Stimulated activated CD8-positive, alpha-beta memory T cell treated with anti-CD3 and anti-CD28 coated beads, Interleukin-12 subunit alpha, Interleukin-12 subunit beta, amount 100 ng/mL, for 4 hours (primary cell): ENCODE measurements at regions not wholly inside any gene's neighbourhood (a gene's known extent, or its start where the extent isn't known, plus 50 kb on each side); places are given as distances from the start of the nearest gene placed in this dataset.

Experiments
- DNase-seq: peaks from one replicate; pipeline ENCODE4 v3.0.0-alpha.2; 2020; ENCODE audit warnings: low read depth

DNA sequence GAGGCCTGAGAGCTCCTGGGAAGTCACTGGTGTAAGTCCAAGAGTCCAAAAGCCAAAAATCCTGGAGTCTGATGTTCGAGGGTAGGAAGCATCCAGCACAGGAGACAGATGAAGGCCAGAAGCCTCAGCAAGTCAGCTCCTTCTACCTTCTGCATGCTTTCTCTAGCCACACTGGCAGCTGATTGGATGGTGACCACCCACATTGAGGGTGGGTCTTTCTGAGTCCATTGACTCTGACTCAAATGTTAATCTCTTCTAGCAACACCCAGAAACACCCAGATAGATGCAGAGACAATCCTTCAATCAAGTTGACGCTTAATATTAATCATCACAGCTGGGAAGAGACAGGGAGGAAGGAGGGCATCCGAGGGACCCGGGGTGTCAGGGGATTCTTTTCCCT is 305.8 kb downstream of the AACS start:
- DNase-seq: no peak

DNA sequence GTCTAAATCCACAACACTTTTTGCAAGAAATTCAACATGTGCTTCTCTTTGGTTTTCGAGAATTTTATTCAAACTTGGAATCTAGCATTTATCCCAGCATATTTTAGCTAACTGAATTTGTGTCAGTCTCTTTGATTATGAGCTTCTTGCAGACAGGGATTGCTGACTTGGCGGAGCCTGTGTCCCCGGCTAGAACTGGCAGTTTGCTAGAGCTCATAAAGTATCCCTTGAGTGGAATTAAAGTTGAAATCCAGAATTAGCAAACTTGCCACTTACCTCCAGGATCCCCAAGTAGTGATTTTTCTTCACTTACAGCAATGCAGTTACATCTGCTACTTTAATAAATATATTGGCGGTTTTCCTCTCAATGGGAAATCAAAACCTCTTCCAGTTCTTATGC is 306.9 kb downstream of the AACS start:
- no peak for DNase-seq

DNA sequence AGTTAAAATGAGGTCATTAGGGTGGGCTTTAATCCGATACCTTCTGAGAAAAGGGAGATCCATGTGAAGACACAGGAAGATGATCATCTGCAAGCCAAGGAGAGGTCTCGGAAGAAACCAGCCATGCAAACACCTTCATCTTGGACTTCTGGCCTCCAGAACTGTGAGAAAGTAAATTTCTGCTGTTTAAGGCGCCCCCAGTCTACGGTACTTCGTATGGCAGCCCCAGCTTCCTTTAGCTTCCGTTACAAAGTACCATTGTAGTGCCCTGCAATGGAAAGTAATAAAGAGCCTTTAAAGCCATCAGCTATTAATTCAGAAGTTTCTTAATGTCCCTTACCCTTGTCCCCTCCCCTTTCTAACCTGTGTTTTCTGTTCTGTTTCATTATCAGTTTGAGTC is 308.1 kb downstream of the AACS start:
- no peak for DNase-seq

DNA sequence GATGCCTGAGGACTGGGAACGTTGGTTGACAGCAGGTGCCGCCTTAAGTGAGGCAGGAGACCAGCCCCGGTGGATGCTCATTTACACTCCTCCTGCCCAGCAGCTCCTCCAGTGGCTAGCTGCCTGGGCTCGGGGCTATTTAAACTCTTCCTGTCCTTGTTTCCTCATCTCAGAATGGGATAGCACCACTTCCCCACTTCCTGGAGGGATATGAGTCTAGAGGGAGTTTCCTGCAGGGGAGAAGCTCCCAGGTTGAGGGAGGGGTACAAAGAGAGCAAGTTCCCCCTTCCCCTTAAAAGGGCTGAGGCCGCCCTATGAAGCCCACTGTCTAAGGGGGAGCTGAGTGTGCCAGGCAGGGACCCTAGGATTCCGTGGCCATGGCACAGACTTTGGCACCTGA is 311.2 kb downstream of the AACS start:
- DNase-seq: no peak

DNA sequence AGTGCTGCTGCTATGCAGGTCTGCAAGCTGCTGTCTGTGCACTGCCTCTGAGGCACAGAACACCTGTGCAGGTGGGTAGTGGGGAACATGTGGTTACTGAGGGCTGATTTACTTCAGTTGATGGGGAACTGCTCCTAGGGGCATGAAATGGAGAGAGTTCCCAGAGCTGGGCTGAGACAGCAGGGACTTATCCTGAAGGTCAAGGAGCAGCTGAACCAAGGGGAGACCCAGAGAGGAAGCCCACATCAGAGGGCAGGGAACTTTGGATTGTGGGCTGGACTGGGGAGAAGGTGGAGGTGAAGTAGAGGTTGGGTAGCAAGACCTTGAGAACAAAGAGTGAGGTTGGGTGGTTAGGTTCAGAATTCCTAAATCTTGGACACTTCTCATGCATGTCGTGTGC is 311.9 kb downstream of the AACS start:
- DNase-seq: no peak

DNA sequence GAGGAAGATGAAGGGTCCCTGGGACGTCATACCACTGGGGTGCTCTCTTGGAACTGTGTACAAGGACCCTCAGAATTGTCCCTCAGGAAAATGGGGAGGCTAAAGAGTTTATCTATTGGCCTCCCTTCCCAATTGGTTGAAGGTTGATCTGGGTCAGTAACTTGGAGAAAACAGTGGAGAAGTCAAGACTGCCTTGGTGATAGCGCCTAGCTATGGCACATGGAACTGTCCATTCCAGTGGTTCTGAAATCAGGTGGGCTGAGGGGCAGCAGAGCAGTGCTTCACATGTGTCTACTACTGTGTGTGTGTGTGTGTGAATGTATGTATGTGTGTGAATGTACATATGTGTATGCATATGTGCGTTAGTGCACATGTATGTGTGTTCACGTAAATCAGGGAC is 316.1 kb downstream of the AACS start:
- DNase-seq: no peak

DNA sequence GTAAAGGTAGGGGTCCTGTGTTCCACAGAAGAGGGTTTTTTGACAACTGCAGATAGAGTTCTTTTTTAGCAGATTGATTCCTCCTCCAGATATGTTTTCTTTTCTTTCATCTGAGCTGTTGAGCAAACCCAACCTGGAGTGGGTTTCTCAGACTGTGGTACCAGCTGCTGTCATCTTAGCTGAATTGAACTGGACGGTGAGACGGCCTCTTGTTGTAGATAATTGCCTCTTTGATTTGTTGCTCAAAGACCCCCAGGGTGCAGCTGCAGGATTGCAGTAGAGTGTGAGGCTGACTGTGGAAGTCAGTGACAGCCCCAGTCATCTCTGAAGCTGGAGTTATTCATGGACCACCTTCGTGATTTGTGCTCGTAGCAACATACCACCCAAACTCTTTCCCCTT is 317.7 kb downstream of the AACS start:
- no peak for DNase-seq

DNA sequence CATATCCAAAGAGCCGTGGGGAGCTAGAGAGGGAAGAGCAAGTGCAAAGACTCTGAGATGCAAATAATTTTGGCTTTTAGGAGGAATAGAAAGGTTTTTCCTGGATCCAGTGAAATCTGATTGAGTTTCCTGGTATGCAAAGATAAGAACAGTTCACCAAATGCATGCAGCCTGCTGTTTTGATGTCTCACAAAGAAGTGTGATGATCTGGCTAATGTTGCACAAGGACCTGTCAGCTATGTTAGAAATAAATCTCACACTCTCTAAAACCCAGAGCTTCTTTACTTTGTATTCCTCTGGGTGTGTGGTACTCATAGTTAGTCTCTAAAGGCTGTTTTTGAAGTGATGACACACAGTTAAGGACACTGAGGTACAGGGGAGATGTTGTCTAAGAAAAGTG is 321.4 kb downstream of the AACS start:
- DNase-seq: no peak

DNA sequence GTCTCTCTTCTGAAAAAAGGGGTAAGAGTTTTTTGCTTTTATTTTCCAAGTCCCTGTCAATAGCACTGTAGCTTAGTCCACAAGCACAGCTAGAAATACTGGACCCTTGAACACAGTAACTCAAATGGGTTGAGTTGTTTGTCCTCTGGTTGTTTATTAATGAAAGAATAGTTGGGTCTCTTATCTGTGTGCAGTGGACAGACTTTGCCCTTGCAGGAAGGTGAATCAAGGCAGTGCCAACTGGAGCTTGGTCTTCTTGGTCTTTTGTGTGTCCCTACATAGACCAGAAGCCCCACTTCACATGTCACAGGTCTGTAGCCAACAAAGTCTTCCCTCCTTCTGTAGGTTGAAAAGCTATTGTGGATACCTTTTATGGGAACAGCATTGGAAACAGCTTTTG is 322.0 kb downstream of the AACS start:
- no peak for DNase-seq

DNA sequence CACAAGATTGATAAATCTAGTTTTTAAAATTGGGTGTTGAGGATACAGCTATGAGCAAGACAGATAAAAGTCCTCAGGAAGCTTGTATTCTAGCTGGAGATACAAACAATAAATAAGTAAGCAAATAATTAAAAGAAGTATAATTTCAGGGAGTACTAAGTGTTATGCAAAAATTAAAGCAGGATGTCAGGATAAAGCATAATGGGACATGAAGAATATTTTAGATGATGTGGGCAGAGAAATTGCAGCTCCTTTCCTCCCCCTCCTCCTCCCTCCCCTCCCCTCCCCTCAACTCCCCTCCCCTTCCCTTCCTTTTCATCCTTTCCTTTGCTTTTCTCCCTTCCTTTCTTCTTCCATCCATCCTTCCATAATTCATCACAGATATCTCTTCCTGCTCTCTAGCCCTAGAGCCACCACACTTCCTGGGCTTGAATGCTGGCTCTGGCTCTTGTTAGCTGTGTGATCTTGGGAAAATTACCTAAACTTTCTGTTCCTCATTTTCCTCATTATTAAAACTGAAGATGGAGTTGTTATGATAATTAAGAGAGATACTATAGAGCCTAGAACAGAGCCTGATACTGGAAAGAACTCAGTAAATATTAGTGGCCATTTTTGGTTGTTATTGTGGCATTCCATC is 323.9 kb downstream of the AACS start:
- DNase-seq: no peak

DNA sequence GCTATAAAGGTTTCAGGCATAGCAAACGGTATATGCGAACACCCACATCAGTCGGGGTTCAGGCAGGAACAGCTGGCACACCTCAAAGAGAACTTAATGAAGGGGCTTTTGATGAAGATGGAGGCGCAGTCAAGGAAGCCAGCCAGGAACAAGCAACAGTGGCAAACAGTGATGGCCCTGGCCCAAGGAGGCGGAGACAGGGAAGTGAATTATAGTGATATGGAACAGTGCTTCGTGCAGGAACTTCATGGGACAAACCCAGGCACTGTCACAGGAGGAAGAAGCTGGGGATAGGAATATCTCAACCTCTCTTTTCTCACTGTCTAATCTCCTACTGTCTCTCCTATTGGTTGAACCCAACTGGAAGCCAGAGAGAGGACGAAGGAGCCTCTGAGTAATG is 328.3 kb downstream of the AACS start:
- no peak for DNase-seq

DNA sequence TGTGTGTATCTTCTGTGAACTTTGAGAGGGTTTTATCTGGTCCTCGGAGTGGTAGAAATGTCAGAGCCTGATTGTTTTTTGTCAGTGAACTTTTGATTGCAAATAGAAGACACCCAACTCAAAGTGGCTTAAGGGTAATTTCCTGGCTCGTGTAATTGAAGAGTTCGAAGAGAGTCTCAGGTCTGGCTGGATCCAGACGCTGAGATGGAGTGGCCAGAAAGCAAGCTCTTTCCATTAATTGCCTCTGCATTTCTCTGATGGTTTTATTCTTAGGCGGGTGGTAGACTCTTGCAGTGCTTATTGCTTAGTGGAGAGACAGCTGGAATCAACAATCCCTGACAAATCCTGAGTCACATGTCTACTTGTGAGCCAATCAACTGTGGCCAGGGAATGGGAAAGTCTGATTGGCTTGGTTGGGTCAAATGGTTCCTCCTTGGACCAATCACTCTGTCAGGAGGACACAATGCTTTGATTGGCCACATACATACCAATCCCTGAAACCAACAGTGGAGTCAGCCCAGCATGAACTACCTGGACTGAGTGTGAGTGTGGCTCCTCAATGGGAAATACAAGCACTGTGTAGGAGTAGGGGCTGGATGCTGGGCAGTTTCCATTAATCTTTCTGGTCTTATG is 330.5 kb downstream of the AACS start:
- DNase-seq: no peak

DNA sequence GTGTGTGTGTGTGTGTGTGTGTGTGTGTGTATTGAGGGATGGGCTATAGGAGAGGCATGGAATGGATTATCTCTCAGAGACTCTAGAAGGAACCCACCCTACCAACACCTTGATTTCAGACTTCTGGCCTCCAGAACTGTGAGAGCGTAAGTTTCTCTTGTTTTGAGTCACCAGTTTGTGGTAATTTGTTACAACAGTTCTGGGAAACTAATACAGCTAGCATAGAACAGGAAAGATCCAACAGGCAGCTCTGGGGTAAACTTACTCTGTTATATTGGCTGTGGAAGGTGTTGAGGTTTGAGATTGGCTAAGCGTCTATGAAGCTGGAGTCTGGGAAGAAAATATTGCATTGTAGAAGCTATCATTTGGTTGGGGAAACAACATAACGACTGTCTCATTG is 334.3 kb downstream of the AACS start:
- DNase-seq: no peak

DNA sequence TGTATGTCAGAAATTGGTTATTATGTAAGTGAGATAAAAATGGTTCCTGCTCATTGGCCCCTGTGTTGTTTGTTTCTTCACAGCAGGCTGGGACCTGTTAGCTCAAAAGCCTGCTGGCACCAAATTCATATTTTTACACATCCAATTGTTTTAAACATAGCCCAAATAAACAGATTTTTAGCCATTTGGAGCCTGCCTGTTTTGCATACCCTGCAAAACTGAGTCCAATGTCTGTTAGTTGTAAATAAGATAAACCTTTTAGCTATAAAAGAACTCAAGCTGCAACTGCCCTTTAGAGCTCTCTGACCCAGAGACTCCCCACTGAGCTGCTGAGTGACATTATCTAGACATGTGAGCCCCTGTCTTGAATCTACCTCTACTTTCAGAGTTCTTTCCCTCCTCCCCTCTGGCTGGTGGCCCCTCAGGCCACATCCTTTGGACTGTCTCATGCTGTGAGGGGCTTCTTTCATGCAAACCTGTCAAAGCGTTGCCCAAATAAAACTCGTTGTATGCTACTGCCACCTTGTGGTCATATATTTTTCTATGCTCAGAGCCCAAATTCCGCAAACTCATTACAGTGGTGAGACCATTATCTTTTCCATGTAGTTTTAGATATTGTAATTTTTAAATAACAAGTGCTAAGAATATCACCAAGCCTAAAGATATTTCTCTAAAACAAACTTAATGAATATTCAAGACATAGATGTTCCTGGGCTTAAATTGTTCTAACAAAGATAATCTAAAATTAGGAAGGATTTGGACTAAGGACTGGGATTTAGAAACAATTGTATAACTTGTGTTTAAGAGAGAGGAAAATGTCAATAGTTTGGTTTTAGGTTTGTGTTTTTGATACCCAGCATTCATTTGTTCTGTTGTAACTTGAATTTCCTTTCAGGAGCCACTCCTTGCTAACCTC is 337.9 kb downstream of the AACS start:
- no peak for DNase-seq

DNA sequence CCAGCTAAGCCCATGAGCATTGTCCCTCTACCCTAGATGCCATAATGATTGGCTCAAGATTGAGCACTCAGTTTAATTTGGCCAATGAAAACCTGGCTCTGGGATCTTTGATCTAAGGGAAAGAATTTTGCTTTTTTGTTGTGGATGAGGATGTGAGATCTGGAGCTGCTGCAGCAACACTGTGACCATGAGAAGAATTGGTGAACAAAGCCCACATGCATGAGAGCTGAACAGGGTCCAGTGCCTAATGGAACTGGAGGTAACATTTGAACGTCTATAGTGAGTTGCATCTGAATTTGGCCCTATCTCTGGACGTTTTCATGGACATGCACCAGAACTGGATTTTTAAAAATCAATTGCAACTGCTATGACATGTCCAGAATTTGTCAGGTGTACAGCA is 338.6 kb downstream of the AACS start:
- DNase-seq: no peak

DNA sequence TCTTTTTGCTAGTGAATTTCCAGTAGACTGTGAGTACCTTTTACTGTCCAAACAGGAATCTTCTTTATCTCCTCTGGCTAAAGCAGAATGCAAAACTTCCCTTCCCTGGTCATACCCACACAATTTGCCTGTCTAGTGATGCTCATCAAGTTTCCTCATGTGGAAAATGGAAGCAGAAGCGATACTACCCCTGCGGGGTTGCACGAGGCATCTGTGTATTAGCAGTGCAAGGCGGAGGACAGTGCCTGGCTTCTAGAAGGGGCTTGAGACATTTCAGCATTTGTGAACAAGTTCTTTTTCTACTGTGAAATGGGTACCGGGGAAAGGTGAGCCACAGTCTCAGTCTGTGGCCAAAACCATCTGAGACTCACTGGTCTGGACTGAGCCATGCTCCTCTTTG is 340.9 kb downstream of the AACS start:
- no peak for DNase-seq

DNA sequence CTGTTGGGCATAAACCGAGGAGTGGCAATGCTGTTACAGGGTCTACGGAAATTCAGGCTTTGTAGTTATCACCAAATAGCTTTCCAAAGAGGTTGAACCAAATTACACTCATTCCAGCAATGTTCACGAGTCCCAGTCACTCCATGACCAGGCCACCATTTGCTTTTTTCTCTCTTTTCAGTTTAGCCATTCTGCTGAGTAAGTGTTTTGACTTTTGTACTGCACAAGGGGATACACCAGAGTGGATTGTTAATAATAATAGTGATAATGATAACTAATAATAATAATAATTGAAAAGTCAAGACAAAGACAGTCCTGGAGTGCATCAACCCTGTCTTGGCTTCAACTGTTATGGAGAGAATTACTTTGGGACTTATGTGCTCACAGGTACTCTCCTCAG is 343.5 kb downstream of the AACS start:
- DNase-seq: no peak

DNA sequence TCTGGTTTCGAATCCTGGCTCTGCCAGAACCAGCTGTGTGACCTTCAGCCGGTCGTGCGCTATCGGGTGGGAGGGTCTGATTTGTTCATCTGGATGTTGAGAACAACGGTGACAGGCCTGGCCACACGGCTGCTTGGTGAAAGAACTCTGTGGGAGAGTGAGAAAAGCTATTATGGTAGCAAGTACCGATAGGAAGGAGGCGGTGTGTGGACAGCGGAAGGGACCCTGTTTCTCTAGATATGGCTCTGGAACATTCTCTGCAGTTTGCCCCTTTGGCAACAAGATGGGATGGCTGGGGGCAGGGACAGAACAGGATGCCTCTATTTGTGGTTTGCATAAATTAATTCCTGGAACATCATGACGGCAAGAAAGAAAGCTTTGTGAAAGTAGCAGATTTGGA is 347.3 kb downstream of the AACS start:
- no peak for DNase-seq

DNA sequence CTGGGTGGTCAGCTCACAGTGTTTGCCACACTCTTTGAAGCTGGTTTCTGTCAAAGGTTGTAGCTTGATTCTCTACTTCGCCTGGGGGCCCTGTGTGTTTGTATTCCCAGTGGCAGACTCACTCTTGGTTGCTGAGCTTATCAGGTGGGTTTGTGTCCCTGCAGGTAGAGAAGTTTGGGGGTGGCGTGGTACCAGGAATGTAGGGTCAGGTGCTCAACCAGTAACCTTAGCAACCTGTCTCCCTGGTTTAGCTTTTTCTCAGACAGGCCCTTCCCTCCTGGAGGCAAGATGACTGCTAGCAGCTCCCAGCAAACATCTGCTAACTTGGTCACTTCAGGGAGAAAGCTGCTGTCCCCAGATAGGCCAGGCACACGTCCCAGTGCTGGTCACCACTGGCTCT is 352.2 kb downstream of the AACS start:
- no peak for DNase-seq

DNA sequence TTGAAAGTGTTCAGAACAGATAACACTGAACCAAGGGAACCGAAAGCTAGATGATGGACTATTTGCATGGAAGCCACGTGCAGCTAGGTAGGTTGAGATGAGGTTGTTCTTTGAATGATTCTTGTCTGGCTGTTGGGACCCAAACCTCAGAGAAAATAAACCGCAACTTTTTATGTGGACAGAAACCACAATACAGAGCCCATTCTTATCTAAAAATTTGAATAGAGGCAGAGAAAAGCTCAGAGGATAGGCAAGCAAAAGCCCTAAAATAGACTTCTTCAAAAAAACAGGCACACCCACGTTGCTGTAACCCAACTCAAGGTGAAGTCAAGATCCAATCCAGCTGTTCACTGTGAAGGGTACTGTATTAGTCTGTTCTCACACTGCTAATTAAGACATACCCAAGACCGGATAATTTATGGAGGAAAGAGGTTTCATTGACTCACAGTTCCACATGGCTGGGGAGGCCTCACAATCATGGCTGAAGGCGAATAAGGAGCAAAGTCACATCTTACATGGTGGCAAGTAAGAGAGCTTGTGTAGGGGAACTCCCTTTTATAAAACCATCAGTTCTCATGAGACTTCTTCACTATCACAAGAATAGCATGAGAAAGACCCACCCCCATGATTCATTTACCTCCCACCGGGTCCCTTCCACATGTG is 353.8 kb downstream of the AACS start:
- no peak for DNase-seq

DNA sequence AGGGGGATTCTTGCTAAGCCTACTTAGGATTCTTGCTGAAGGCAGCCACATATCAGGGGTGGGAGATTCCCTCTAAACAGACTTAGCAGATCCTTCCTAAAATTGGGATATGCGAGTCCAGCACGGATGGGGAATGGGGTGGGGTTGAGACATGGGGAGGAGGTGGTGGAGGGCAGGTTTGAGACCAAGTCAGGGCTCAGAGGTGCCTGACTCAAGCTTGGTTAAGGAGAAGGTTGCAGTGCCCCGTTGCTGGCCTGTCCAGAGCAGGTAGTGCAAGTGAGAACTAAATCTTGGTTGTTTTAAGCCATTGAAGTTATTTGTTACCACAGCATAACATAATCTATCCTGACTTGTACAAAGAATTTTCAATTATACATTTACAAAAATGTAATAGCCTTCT is 359.7 kb downstream of the AACS start:
- no peak for DNase-seq

DNA sequence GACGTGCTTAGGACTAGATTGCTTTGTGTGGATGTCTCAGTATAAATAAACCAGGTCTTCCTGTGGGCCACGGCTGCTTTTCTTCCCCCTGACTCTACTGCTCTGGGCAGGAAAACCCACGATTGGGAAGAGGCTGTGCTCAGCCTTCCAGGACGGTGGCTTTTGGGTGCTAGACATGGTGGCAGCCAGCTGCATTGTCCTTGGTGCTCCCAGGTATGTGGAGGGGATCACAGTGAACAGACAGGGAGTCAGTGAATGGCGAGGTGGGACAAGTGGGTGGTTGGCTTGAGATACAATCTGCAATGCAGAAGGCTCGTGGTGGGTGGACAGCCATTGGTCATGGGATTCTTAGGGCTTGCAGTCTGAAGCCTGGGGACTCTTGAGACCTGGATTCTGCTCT is 366.3 kb downstream of the AACS start:
- DNase-seq: no peak

DNA sequence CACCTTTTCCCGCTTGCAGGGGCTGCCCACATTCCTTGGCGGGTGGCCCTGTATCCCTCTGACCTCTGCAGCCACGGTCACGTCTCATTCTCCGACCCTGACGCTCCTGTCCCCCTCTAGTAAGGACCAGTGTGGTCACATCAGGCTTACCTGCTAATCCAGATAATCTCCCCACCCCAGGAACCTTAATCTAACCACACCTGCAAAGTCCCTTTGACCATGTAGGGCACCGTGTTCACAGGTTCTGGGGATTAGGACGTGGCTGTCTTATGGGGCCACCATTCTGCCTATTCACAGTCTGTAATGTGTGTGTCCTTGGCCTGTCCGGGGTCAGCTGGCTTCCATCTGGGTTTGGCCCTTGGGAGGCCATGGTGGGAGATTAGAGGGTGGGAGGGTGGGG is 368.9 kb downstream of the AACS start:
- no peak for DNase-seq
